ENCODE measurements at regions not wholly inside any gene's neighbourhood (a gene's known extent, or its start where the extent isn't known, plus 50 kb on each side); places are given as distances from the start of the nearest gene placed in this dataset.

DNA sequence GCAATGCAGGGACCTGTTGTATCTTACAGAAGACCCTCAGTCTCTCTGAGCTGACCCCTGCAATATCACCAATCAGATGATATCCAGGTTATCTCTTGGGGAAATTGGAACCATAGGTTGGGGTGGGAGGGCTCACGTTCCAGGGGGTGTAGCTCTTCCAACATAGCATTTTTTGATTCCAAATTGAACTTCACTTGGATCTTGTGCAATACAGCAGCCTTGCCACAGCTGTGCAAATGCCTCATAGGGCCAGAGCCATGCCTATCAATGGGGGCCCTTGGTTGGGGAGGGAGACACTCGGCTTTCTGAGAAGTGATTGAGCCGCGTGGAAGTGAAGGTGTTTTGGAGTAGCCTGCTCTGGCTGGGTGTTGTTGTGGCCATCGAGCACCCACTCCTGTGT lies 117.2 kb upstream of the PITX1 start:
- Histone ChIP-seq H3K9me3 (ENCODE audit: severe bottlenecking) (no peaks in the 10 kb centered on the region), H3K4me1 (ENCODE audit: insufficient read depth, poor library complexity, severe bottlenecking) (peaks cover 27% of the 10 kb centered on the region), H3K27me3 (ENCODE audit: insufficient read depth, poor library complexity, severe bottlenecking) (no peaks in the 10 kb centered on the region), H3K4me3 (ENCODE audit: severe bottlenecking) (no peak overlapping the region), H3K36me3 (ENCODE audit: low read depth) (no peaks in the 10 kb centered on the region), H3K27ac (ENCODE audit: poor library complexity, severe bottlenecking) (no peak overlapping the region)
- DNase-seq (ENCODE audit: low spot score) (no peak), ATAC-seq (ENCODE audit: low read depth) (no peak)
- TF ChIP-seq, protein P1, sequence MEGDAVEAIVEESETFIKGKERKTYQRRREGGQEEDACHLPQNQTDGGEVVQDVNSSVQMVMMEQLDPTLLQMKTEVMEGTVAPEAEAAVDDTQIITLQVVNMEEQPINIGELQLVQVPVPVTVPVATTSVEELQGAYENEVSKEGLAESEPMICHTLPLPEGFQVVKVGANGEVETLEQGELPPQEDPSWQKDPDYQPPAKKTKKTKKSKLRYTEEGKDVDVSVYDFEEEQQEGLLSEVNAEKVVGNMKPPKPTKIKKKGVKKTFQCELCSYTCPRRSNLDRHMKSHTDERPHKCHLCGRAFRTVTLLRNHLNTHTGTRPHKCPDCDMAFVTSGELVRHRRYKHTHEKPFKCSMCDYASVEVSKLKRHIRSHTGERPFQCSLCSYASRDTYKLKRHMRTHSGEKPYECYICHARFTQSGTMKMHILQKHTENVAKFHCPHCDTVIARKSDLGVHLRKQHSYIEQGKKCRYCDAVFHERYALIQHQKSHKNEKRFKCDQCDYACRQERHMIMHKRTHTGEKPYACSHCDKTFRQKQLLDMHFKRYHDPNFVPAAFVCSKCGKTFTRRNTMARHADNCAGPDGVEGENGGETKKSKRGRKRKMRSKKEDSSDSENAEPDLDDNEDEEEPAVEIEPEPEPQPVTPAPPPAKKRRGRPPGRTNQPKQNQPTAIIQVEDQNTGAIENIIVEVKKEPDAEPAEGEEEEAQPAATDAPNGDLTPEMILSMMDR (IDR thresholded peaks at IDR 0.05; ENCODE audit: poor library complexity, severe bottlenecking), result no peak

DNA sequence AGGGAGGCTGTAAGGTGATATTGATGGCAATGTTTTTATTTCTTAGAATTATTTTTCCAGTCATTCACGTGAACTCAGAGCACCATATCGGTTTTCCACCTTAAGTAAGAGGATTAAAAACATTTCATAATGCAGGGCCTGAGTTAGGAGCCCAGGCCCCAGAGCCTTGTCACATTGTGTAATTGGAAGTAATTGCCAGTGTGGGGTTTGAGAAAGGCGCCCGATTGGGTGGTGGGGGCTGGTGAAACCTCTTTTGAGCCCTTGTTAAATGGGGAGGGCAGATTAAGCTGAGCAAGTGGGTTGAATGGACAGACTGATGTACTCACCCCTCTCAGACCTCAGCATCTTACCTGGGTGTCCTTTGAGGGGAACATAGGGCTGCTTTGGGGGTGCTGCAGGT lies 116.7 kb upstream of the PITX1 start:
- DNase-seq (ENCODE audit: low spot score), result no peak
- Histone ChIP-seq H3K27ac (ENCODE audit: poor library complexity, severe bottlenecking) (no peak overlapping the region), H3K4me1 (ENCODE audit: insufficient read depth, poor library complexity, severe bottlenecking) (peaks cover 22% of the 10 kb centered on the region), H3K4me3 (ENCODE audit: severe bottlenecking) (no peak overlapping the region), H3K36me3 (ENCODE audit: low read depth) (no peaks in the 10 kb centered on the region), H3K27me3 (ENCODE audit: insufficient read depth, poor library complexity, severe bottlenecking) (no peaks in the 10 kb centered on the region), H3K9me3 (ENCODE audit: severe bottlenecking) (no peaks in the 10 kb centered on the region)
- no peak for ATAC-seq (ENCODE audit: low read depth)
- TF ChIP-seq, protein P1 (IDR thresholded peaks at IDR 0.05; ENCODE audit: poor library complexity, severe bottlenecking), result no peak

DNA sequence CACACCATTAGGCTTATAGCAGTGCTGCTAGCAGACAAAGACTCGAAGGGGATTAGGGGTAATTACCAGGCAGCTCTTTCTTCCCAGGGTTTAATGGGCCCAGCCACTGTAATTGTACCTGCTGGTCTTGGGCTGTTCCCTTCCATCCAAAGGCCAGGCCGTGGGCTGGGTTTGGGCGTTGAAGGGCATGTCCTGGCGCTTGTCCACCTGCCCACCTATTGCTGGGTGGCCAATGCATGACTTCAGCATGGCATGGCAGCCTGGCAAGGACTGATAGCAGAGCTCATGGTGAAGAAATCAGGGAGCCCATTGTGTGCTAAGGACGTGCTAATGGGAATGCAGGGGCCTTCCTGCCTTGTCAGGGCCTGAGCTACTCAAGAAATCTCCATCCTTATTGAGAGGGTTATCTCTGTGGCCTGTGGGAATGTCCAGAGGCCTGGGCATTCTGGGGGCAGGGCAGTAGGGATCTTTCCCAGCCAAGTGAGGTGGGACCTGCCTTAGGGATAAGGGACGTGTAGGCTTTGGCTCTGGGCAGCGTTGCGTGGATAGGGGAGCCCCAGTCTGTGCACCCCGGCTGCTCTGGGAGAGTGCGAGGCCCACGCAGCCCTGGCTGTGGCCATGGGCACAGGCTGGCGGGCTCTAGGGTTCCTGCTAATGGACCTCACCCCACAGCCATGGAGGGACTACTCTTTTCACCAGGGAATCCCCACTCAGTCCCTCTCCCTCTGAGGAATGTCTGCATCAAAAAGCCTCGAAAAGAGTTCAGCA lies 116.1 kb upstream of the PITX1 start:
- ATAC-seq (ENCODE audit: low read depth), result no peak
- Histone ChIP-seq H3K36me3 (ENCODE audit: low read depth) (no peaks in the 10 kb centered on the region), H3K27ac (ENCODE audit: poor library complexity, severe bottlenecking) (no peak overlapping the region), H3K4me3 (ENCODE audit: severe bottlenecking) (no peak overlapping the region), H3K9me3 (ENCODE audit: severe bottlenecking) (no peaks in the 10 kb centered on the region), H3K4me1 (ENCODE audit: insufficient read depth, poor library complexity, severe bottlenecking) (peaks cover 18% of the 10 kb centered on the region), H3K27me3 (ENCODE audit: insufficient read depth, poor library complexity, severe bottlenecking) (no peaks in the 10 kb centered on the region)
- TF ChIP-seq, protein P1 (IDR thresholded peaks at IDR 0.05; ENCODE audit: poor library complexity, severe bottlenecking), result no peak
- peak; percentile 66 for DNase-seq (ENCODE audit: low spot score)

DNA sequence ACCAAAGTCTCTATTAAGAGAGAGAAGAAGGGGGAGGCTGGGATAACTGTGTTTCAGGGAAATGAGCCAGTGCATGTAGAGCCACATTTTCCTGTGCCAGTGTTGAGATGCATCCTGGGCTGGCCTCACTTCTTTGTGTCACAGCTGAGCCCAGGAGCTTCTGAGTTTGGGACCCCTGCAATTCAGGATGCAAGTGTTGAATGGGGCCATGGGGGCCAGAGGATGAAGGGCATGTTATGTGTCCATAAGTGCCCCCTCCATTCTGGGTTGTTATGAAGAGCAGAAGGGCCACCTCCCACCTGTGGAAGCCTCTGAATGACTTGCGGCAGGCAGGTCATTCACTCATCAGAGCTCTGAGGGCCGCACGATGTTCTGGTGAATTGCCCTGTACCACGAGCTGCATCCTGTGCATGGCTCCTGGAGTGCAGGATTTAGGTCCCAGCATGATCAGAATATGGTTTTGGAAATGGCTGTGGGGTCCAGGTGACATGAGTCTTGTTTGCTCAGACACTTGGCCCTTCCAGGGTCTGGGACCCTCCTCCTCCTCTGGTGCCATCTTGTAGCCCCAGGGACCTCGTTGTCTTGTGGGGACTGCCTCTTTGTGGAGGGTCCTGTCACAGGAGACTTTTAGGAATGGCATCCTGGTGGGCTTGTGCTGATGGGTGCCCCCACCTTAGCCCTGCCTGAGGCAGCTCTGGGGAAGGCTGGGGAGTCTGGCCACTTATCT lies 115.4 kb upstream of the PITX1 start:
- Histone ChIP-seq H3K27ac (ENCODE audit: poor library complexity, severe bottlenecking) (no peak overlapping the region), H3K4me1 (ENCODE audit: insufficient read depth, poor library complexity, severe bottlenecking) (peaks cover 10% of the 10 kb centered on the region), H3K4me3 (ENCODE audit: severe bottlenecking) (no peak overlapping the region), H3K36me3 (ENCODE audit: low read depth) (no peaks in the 10 kb centered on the region), H3K9me3 (ENCODE audit: severe bottlenecking) (no peaks in the 10 kb centered on the region), H3K27me3 (ENCODE audit: insufficient read depth, poor library complexity, severe bottlenecking) (no peaks in the 10 kb centered on the region)
- TF ChIP-seq, protein P1 (IDR thresholded peaks at IDR 0.05; ENCODE audit: poor library complexity, severe bottlenecking), result no peak
- ATAC-seq (ENCODE audit: low read depth) (no peak), DNase-seq (ENCODE audit: low spot score) (no peak)

Data from RWPE2 (cell line).